Neural cell (in vitro differentiated cells): ENCODE measurements at regions not wholly inside any gene's neighbourhood (a gene's known extent, or its start where the extent isn't known, plus 50 kb on each side); places are given as distances from the start of the nearest gene placed in this dataset.

Experiments used
- CTCF ChIP-seq: fragments of 450-650 bp; IDR thresholded peaks from 2 replicates; pipeline ENCODE4 v1.5.1; 2014; ENCODE audit warnings: antibody characterized with exemption, mild to moderate bottlenecking, moderate library complexity; ENCODE audit not compliant: poor library complexity, severe bottlenecking
- EP300 ChIP-seq: fragments of 450-650 bp; conservative IDR thresholded peaks from 2 replicates; pipeline ENCODE4 v1.6.1; 2014; ENCODE audit warnings: antibody characterized with exemption, mild to moderate bottlenecking, moderate library complexity; ENCODE audit not compliant: poor library complexity, severe bottlenecking
- EZH2 ChIP-seq: fragments of 200-600, 300-800 bp; shearing (Covaris generic), sonication (generic); IDR thresholded peaks from 2 replicates; pipeline ENCODE4 v1.6.1; 2014; ENCODE audit warnings: antibody characterized with exemption, low read length, borderline replicate concordance, mild to moderate bottlenecking; ENCODE audit not compliant: insufficient read depth, poor library complexity, severe bottlenecking
- RAD21 ChIP-seq: fragments of 450-650 bp; conservative IDR thresholded peaks from 2 replicates; pipeline ENCODE4 v1.6.1; 2014; ENCODE audit warnings: antibody characterized with exemption, mild to moderate bottlenecking, moderate library complexity
- TAF1 ChIP-seq: IDR thresholded peaks from 2 replicates; pipeline ENCODE4 v1.6.1; 2012; ENCODE audit warnings: low read depth

GRCh38 chrX:46327566-46328115 lies 217.6 kb downstream of the ZNF674 start:
- TF ChIP-seq CTCF (no peak), EP300 (no peak), EZH2 (no peak), RAD21 (no peak), TAF1 (no peak)
